ENCODE measurements at regions not wholly inside any gene's neighbourhood (a gene's known extent, or its start where the extent isn't known, plus 50 kb on each side); places are given as distances from the start of the nearest gene placed in this dataset.

- TF ChIP-seq, protein P1, sequence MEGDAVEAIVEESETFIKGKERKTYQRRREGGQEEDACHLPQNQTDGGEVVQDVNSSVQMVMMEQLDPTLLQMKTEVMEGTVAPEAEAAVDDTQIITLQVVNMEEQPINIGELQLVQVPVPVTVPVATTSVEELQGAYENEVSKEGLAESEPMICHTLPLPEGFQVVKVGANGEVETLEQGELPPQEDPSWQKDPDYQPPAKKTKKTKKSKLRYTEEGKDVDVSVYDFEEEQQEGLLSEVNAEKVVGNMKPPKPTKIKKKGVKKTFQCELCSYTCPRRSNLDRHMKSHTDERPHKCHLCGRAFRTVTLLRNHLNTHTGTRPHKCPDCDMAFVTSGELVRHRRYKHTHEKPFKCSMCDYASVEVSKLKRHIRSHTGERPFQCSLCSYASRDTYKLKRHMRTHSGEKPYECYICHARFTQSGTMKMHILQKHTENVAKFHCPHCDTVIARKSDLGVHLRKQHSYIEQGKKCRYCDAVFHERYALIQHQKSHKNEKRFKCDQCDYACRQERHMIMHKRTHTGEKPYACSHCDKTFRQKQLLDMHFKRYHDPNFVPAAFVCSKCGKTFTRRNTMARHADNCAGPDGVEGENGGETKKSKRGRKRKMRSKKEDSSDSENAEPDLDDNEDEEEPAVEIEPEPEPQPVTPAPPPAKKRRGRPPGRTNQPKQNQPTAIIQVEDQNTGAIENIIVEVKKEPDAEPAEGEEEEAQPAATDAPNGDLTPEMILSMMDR (IDR thresholded peaks at IDR 0.05) = no peak
- Histone ChIP-seq H3K4me1 (no peaks in the 10 kb centered on the region), H3K27me3 (no peaks in the 10 kb centered on the region), H3K9me3 (no peaks in the 10 kb centered on the region), H3K36me3 (no peaks in the 10 kb centered on the region), H3K27ac (no peak overlapping the region), H3K4me3 (no peak overlapping the region)
- ATAC-seq (no peak), DNase-seq (no peak)
- intact Hi-C loops (cut with DNase I) = no loop called here
These were observed 291.9 kb upstream of the AJAP1 start for GRCh38 chr1:4362314-4363044.

GRCh38 chr1:4366091-4366490 lies 288.3 kb upstream of the AJAP1 start:
- H3K4me3 ChIP-seq = no peak overlapping the region
- H3K27me3 ChIP-seq = no peaks in the 10 kb centered on the region
- ATAC-seq (no peak), DNase-seq (no peak)
- TF ChIP-seq, protein P1 (IDR thresholded peaks at IDR 0.05) = no peak
- no peaks in the 10 kb centered on the region for H3K36me3 ChIP-seq
- no peaks in the 10 kb centered on the region for H3K4me1 ChIP-seq
- no peaks in the 10 kb centered on the region for H3K9me3 ChIP-seq
- no peak overlapping the region for H3K27ac ChIP-seq
- intact Hi-C loops (cut with DNase I) = no loop called here

GRCh38 chr1:4367230-4367777 lies 287.1 kb upstream of the AJAP1 start:
- Histone ChIP-seq H3K27ac (no peak overlapping the region), H3K36me3 (no peaks in the 10 kb centered on the region), H3K9me3 (no peaks in the 10 kb centered on the region), H3K4me1 (no peaks in the 10 kb centered on the region), H3K4me3 (no peak overlapping the region), H3K27me3 (no peaks in the 10 kb centered on the region)
- no peak for DNase-seq
- TF ChIP-seq, protein P1 (IDR thresholded peaks at IDR 0.05) = no peak
- ATAC-seq = no peak
- intact Hi-C loops (cut with DNase I) = no loop called here

DNA sequence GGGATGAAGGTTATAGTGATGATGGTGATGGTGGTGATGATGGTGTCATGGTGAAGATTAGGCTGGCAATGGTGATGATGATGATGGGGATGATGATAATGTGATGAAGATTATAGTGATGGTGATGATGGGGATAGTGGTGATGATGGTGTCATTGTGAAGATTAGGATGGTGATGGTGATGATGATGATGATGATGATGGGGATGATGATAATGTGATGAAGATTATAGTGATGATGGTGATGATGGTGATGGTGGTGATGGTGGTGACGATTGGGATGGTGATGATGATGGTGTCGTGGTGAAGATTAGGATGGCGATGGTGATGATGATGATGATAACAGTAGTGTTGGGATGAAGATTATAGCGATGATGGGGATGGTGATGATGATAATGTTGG lies 285.1 kb upstream of the AJAP1 start:
- no peaks in the 10 kb centered on the region for H3K4me1 ChIP-seq
- no peaks in the 10 kb centered on the region for H3K36me3 ChIP-seq
- TF ChIP-seq, protein P1 (IDR thresholded peaks at IDR 0.05) = no peak
- intact Hi-C loops (cut with DNase I) = no loop called here
- ATAC-seq (no peak), DNase-seq (no peak)
- H3K27ac ChIP-seq = no peak overlapping the region
- H3K9me3 ChIP-seq = no peaks in the 10 kb centered on the region
- no peak overlapping the region for H3K4me3 ChIP-seq
- H3K27me3 ChIP-seq = no peaks in the 10 kb centered on the region

DNA sequence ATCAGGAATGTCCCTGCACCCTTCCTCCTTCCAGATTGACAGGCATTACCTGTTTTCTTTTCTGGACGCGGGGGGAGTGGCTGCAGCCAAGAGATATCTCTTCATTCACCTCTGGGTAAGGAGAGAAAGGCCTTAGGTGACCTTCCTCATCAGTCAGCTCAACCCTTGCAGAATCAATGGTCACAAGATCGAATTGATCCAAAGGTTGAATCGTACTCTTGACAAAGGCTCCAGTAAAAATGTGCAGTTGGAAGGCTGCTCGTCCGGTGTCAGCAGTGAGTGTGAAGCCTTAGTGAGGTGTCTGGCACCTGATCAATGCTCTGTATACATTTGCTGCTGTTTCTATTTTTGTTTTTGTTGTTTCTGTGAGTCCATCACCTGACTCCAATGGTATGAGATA lies 282.6 kb upstream of the AJAP1 start:
- Histone ChIP-seq H3K4me3 (no peak overlapping the region), H3K4me1 (no peaks in the 10 kb centered on the region), H3K36me3 (no peaks in the 10 kb centered on the region), H3K27ac (no peak overlapping the region), H3K27me3 (no peaks in the 10 kb centered on the region), H3K9me3 (no peaks in the 10 kb centered on the region)
- DNase-seq (no peak), ATAC-seq (no peak)
- TF ChIP-seq, protein P1 (IDR thresholded peaks at IDR 0.05) = no peak
- intact Hi-C loops (cut with DNase I) = no loop called here
